Parathyroid adenoma (tissue), 2 donors: ENCODE measurements at regions not wholly inside any gene's neighbourhood (a gene's known extent, or its start where the extent isn't known, plus 50 kb on each side); places are given as distances from the start of the nearest gene placed in this dataset.

Experiments used
- H2AFZ ChIP-seq: fragments of 300-600 bp; sonication (generic); one replicate; pipeline ENCODE4 v1.7.0; 2017; ENCODE audit warnings: antibody characterized with exemption, mild to moderate bottlenecking
- H3K27ac ChIP-seq: fragments of 300-600 bp; sonication (generic); one replicate; pipeline ENCODE4 v1.7.0; 2017
- H3K27me3 ChIP-seq: fragments of 300-600 bp; sonication (generic); one replicate; pipeline ENCODE4 v1.7.0; 2017; ENCODE audit warnings: low read length; ENCODE audit not compliant: control insufficient read depth, insufficient read depth
- H3K36me3 ChIP-seq: fragments of 300-600 bp; sonication (generic); one replicate; pipeline ENCODE4 v1.7.0; 2017; ENCODE audit warnings: low read length; ENCODE audit not compliant: control insufficient read depth, insufficient read depth
- H3K4me1 ChIP-seq: fragments of 300-600 bp; sonication (generic); one replicate; pipeline ENCODE4 v1.7.0; 2017; ENCODE audit warnings: control low read depth
- H3K4me2 ChIP-seq: fragments of 300-600 bp; sonication (generic); one replicate; pipeline ENCODE4 v1.7.0; 2017; ENCODE audit warnings: low read length
- H3K4me3 ChIP-seq: fragments of 300-600 bp; sonication (generic); one replicate; pipeline ENCODE4 v1.7.0; 2017; ENCODE audit warnings: low read depth, low read length
- H3K79me2 ChIP-seq: fragments of 300-600 bp; sonication (generic); one replicate; pipeline ENCODE4 v1.7.0; 2017; ENCODE audit warnings: control low read depth
- H3K9ac ChIP-seq: fragments of 300-600 bp; sonication (generic); one replicate; pipeline ENCODE4 v1.7.0; 2017; ENCODE audit warnings: mild to moderate bottlenecking
- H3K9me3 ChIP-seq: fragments of 300-600 bp; sonication (generic); one replicate; pipeline ENCODE4 v1.7.0; 2017; ENCODE audit warnings: low read length; ENCODE audit not compliant: control insufficient read depth
- CTCF ChIP-seq: fragments of 300-600 bp; sonication (generic); IDR thresholded peaks from one replicate; pipeline ENCODE4 v1.7.0; 2017; ENCODE audit warnings: antibody characterized with exemption, mild to moderate bottlenecking
- donor health status: primary hyperparathyroidism.

- Histone ChIP-seq H2AFZ (no peak overlapping the region), H3K9ac (no peak overlapping the region), H3K4me1 (no peaks in the 10 kb centered on the region), H3K27me3 (no peaks in the 10 kb centered on the region), H3K4me2 (no peak overlapping the region), H3K9me3 (no peaks in the 10 kb centered on the region), H3K4me3 (no peak overlapping the region), H3K27ac (no peak overlapping the region), H3K36me3 (no peaks in the 10 kb centered on the region), H3K79me2 (no peaks in the 10 kb centered on the region)
- TF ChIP-seq CTCF: no peak
These were observed 140.1 kb upstream of the CPSF6 start for GRCh38 chr12:69099201-69099837.

DNA sequence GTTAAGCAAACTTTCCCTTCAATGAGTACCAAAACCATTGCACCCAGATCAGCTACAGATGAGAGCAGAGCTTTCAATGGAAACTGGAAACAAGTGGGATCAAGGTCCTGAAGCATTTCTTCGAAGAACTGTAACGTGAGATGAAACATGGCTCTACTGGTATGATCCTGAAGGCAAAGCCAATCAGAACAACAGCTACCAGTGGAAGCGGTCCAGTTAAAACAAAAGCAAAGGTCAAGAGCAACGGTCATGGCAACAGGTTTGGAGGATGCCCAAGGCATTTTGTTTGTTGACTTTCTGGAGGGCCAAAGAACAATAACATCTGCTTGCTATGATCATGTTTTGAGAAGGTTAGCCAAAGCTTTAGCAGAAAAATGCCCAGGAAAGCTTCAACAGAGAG lies 137.9 kb upstream of the CPSF6 start:
- Histone ChIP-seq H3K36me3 (no peaks in the 10 kb centered on the region), H3K79me2 (no peaks in the 10 kb centered on the region), H3K27ac (no peak overlapping the region)

GRCh38 chr12:69102856-69103255 lies 136.5 kb upstream of the CPSF6 start:
- H3K9ac ChIP-seq: no peak overlapping the region
- no peaks in the 10 kb centered on the region for H3K36me3 ChIP-seq
- no peaks in the 10 kb centered on the region for H3K4me1 ChIP-seq

More for the DNA sequence above, 137.9 kb upstream of the CPSF6 start:
- H3K4me1 ChIP-seq: no peaks in the 10 kb centered on the region
- H3K4me2 ChIP-seq: no peak overlapping the region
- H3K4me3 ChIP-seq: no peak overlapping the region
- H2AFZ ChIP-seq: no peak overlapping the region
- H3K27me3 ChIP-seq: no peaks in the 10 kb centered on the region
- no peaks in the 10 kb centered on the region for H3K9me3 ChIP-seq
- H3K9ac ChIP-seq: no peak overlapping the region
- no peak for TF ChIP-seq CTCF

GRCh38 chr12:69105101-69105962 lies 134.0 kb upstream of the CPSF6 start:
- Histone ChIP-seq H3K27me3 (no peaks in the 10 kb centered on the region), H3K4me1 (no peaks in the 10 kb centered on the region), H3K4me2 (no peak overlapping the region), H3K79me2 (no peaks in the 10 kb centered on the region), H3K27ac (no peak overlapping the region), H3K4me3 (no peak overlapping the region), H3K9ac (no peak overlapping the region), H3K36me3 (no peaks in the 10 kb centered on the region), H2AFZ (no peak overlapping the region), H3K9me3 (no peaks in the 10 kb centered on the region)
- no peak for TF ChIP-seq CTCF

More at GRCh38 chr12:69102856-69103255, 136.5 kb upstream of the CPSF6 start:
- Histone ChIP-seq H3K4me2 (no peak overlapping the region), H3K27me3 (no peaks in the 10 kb centered on the region), H3K9me3 (no peaks in the 10 kb centered on the region), H3K4me3 (no peak overlapping the region), H2AFZ (no peak overlapping the region), H3K79me2 (no peaks in the 10 kb centered on the region), H3K27ac (no peak overlapping the region)
- no peak for TF ChIP-seq CTCF
